MM.1S (cell line): ENCODE measurements at regions not wholly inside any gene's neighbourhood (a gene's known extent, or its start where the extent isn't known, plus 50 kb on each side); places are given as distances from the start of the nearest gene placed in this dataset.

Experiments used
- EZH2phosphoT487 ChIP-seq: fragments of 300-600 bp; sonication (generic); IDR thresholded peaks from 2 replicates; pipeline ENCODE4 v1.6.1; 2018; ENCODE audit warnings: antibody characterized with exemption, low read length
- TF ChIP-seq, protein P1 (sequence below): fragments of 300-600 bp; sonication (generic); IDR thresholded peaks from 2 replicates; pipeline ENCODE4 v1.5.1; 2016; ENCODE audit warnings: antibody characterized with exemption, low read length, mixed read lengths

DNA sequence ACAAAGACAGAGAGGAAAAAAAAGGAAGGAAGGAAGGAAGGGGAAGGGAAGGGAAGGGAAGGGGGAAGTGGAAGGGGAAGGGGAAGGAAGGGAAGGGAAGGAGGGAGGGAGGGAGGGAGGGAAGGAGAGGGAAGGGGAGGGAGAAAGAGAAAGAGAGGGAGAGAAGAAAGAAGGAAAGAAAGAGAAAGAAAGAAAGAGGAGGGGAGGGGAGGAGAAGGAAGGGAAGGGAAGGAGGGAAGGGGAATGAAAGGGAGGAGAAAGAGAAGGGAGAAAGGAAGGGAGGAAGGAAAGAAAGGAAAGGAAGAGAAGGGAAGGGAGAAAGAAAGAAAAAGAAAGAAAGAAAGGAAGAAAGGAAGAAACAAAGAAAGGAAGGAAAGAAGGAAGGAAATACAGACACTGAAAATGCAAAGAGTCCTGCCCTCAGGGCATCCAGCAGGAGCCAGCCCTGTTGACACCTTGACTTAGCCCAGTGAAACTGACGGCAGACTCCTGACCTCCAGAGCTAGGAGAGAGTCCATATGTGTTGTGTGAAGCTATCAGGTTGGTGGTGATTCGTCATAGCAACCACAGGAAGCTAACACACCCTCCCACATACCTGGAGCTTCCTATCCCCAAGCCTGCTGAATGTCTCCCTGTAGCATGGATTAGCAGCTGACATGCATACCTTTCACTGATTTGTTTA is 58.7 kb upstream of the SULF2 start:
- TF ChIP-seq, protein P1, sequence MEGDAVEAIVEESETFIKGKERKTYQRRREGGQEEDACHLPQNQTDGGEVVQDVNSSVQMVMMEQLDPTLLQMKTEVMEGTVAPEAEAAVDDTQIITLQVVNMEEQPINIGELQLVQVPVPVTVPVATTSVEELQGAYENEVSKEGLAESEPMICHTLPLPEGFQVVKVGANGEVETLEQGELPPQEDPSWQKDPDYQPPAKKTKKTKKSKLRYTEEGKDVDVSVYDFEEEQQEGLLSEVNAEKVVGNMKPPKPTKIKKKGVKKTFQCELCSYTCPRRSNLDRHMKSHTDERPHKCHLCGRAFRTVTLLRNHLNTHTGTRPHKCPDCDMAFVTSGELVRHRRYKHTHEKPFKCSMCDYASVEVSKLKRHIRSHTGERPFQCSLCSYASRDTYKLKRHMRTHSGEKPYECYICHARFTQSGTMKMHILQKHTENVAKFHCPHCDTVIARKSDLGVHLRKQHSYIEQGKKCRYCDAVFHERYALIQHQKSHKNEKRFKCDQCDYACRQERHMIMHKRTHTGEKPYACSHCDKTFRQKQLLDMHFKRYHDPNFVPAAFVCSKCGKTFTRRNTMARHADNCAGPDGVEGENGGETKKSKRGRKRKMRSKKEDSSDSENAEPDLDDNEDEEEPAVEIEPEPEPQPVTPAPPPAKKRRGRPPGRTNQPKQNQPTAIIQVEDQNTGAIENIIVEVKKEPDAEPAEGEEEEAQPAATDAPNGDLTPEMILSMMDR: no peak
- TF ChIP-seq EZH2phosphoT487: no peak
